Tibial artery (tissue), 4 donors: ENCODE measurements at regions not wholly inside any gene's neighbourhood (a gene's known extent, or its start where the extent isn't known, plus 50 kb on each side); places are given as distances from the start of the nearest gene placed in this dataset.

Experiments used
- DNase-seq, 2 donors: peaks; one replicate each; pipeline ENCODE4 v3.0.0-alpha.2; 2019
- H3K27ac ChIP-seq, 2 donors: fragments of 200-600 bp; sonication (generic) in 1 of 2; 1 replicate in 1 of 2; 2 replicates in 1 of 2; pipeline ENCODE4 v1.5.1; 2018 to 2019; ENCODE audit warnings: mild to moderate bottlenecking in 1 of 2
- H3K27me3 ChIP-seq, 2 donors: fragments of 200-600 bp; sonication (generic) in 1 of 2; one replicate each; pipeline versions ENCODE4 v1.5.1 to v1.6.0; 2016 to 2019
- H3K36me3 ChIP-seq, 3 donors: fragments of 200-600 bp; sonication (generic) in 2 of 3; one replicate each; pipeline ENCODE4 v1.5.1; 2016 to 2019; ENCODE audit warnings: mild to moderate bottlenecking in 2 of 3
- H3K4me1 ChIP-seq, 4 donors: fragments of 200-600 bp; sonication (generic) in 2 of 4; 1 replicate in 3 of 4; 2 replicates in 1 of 4; pipeline ENCODE4 v1.5.1; 2016 to 2019
- H3K4me3 ChIP-seq, 2 donors: fragments of 200-600 bp; sonication (generic) in 1 of 2; 1 replicate in 1 of 2; 2 replicates in 1 of 2; pipeline ENCODE4 v1.5.1; 2018 to 2019; ENCODE audit warnings: mild to moderate bottlenecking in 2 of 2
- H3K9me3 ChIP-seq, 3 donors: fragments of 200-600 bp; sonication (generic) in 1 of 3; one replicate each; pipeline ENCODE4 v1.5.1; 2016 to 2019
- intact Hi-C: fragments of 100-400 bp; cut with DNase I; formaldehyde crosslinking; loops from one replicate; pipeline ENCODE4 v1.15.0; 2023; ENCODE audit warnings: low total_unique reads
- TF ChIP-seq, protein P1 (sequence below), 2 experiments: fragments of 200-600 bp in 1 of 2; fragments of 450-650 bp in 1 of 2; IDR thresholded peaks; one replicate each; pipeline ENCODE4 v1.5.1; 2017 to 2019; ENCODE audit warnings: antibody characterized with exemption in 2 of 2, mild to moderate bottlenecking in 1 of 2, moderate library complexity in 1 of 2

DNA sequence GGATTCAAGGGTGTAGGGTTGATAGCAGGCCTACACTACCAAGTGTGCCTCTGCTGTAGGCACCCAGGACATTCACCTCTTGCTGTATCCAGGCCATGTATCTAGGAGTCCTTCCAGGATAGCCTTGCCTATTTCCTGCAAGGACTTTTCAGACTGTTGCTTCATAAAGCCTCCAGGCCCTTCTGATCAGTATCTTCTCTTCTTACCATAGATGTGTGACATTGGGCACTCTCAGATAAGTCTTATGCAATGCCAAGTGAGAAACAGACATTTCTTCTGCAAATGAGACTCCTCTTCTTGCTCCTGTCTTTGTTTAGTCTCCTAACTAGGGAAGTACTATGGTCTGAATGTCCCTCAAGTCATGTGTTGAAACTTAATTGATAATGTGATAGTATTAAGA is 386.8 kb downstream of the ANKRD50 start:
- no peaks in the 10 kb centered on the region for H3K4me1 ChIP-seq
- intact Hi-C loops, result loop anchor here (5.0 kb wide), 1 partner anchor 213 kb away; no protein-coding TSS in a partner anchor
- TF ChIP-seq, protein P1, sequence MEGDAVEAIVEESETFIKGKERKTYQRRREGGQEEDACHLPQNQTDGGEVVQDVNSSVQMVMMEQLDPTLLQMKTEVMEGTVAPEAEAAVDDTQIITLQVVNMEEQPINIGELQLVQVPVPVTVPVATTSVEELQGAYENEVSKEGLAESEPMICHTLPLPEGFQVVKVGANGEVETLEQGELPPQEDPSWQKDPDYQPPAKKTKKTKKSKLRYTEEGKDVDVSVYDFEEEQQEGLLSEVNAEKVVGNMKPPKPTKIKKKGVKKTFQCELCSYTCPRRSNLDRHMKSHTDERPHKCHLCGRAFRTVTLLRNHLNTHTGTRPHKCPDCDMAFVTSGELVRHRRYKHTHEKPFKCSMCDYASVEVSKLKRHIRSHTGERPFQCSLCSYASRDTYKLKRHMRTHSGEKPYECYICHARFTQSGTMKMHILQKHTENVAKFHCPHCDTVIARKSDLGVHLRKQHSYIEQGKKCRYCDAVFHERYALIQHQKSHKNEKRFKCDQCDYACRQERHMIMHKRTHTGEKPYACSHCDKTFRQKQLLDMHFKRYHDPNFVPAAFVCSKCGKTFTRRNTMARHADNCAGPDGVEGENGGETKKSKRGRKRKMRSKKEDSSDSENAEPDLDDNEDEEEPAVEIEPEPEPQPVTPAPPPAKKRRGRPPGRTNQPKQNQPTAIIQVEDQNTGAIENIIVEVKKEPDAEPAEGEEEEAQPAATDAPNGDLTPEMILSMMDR (IDR thresholded peaks at IDR 0.05), result no peak

DNA sequence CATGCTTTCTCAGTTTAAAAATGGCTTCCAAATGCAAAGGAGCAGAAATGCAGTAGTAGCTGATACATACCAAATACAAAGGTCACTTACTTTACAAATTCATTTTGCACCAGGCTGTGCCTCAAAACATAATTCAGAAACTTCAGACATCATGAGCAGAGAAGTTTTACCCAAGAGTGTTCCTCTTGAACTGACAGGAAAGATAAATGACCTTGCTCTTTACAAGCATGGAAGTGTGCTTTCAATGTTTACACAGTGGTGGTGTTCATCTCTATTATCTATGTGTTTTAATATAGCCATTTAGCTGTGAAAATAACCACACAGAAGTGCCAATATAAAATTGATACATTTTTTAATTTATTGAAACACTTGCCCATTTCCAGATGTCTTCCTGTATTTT is 383.4 kb downstream of the ANKRD50 start:
- H3K27ac ChIP-seq, result no peak overlapping the region
- DNase-seq, result no peak
- no peaks in the 10 kb centered on the region for H3K36me3 ChIP-seq
- TF ChIP-seq, protein P1 (IDR thresholded peaks at IDR 0.05), result no peak
- no peaks in the 10 kb centered on the region for H3K27me3 ChIP-seq
- no peaks in the 10 kb centered on the region for H3K4me1 ChIP-seq
- intact Hi-C loops, result loop anchor here (5.0 kb wide), 1 partner anchor 217 kb away; no protein-coding TSS in a partner anchor
- no peaks in the 10 kb centered on the region for H3K9me3 ChIP-seq
- H3K4me3 ChIP-seq, result no peak overlapping the region

More for the DNA sequence above, 386.8 kb downstream of the ANKRD50 start:
- Histone ChIP-seq H3K27me3 (no peaks in the 10 kb centered on the region), H3K4me3 (no peak overlapping the region), H3K9me3 (no peaks in the 10 kb centered on the region), H3K27ac (no peak overlapping the region), H3K36me3 (no peaks in the 10 kb centered on the region)
- no peak for DNase-seq

DNA sequence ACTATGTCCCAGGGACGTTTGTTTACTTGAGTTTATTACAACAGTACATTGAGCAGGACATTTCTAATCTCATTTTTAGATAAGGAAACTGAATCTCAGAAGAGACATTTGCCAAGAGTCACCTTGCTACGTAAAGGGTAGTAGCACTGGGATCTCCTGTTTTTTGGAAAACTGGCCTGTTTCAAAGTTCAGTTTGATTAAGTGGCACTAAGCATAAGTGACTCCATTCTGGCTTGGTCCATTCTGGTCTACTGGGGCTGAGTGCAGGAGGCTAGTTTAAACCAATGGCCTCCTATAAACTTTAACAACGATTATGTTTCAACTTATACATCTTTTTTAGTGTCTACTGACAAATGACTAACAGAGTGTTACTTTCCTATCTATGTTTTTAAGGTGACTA is 382.5 kb downstream of the ANKRD50 start:
- H3K36me3 ChIP-seq, result no peaks in the 10 kb centered on the region
- no peak overlapping the region for H3K27ac ChIP-seq
- H3K27me3 ChIP-seq, result no peaks in the 10 kb centered on the region
- DNase-seq, result no peak
- H3K9me3 ChIP-seq, result no peaks in the 10 kb centered on the region
- intact Hi-C loops, result loop anchor here (10.0 kb wide), 2 partner anchors 905 to 955 kb away; no protein-coding TSS in a partner anchor
- no peaks in the 10 kb centered on the region for H3K4me1 ChIP-seq
- TF ChIP-seq, protein P1 (IDR thresholded peaks at IDR 0.05), result no peak
- no peak overlapping the region for H3K4me3 ChIP-seq

DNA sequence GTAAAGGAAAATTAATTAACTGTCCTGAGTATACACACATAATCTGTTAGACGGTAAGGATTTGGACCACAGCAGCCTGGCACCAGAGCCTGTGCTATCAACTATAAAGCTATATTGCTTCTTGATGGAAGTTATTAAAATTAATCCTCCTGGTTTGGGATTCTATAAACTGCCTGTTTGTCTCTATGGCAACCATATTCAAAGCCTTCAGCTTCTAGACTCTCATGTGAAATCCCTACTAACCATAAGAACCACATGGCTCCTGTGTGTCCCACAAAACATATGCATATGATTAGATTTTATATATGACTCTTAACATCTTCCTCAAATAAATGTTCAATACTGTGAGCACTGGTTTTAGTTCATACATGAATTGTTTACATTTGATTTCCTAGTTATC is 380.8 kb downstream of the ANKRD50 start:
- H3K4me3 ChIP-seq, result no peak overlapping the region
- TF ChIP-seq, protein P1 (IDR thresholded peaks at IDR 0.05), result no peak
- intact Hi-C loops, result loop anchor here (10.0 kb wide), 2 partner anchors 903 to 953 kb away; no protein-coding TSS in a partner anchor
- H3K9me3 ChIP-seq, result no peaks in the 10 kb centered on the region
- no peaks in the 10 kb centered on the region for H3K27me3 ChIP-seq
- no peak overlapping the region for H3K27ac ChIP-seq
- H3K36me3 ChIP-seq, result no peaks in the 10 kb centered on the region
- DNase-seq, result no peak
- no peaks in the 10 kb centered on the region for H3K4me1 ChIP-seq

DNA sequence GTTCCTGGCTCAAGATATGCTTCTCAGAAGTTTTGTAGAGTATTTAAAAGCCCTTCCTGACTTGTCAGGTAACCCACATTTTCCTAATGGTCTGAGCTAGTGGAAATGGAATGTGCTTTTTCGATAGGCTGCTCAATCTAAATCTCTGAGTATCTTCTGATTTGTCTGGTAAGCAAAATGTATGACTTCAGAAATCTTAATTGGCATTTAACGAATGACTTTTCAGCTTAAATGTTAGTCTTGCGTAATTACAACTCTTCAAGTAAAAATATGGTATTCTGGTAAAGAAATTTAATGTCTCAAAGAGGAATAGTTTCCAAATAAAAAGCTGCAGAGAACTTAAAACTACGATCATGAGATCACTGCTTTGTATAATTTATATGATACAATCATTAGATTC is 379.1 kb downstream of the ANKRD50 start:
- no peak for DNase-seq
- Histone ChIP-seq H3K4me1 (no peaks in the 10 kb centered on the region), H3K27me3 (no peaks in the 10 kb centered on the region), H3K36me3 (no peaks in the 10 kb centered on the region), H3K9me3 (no peaks in the 10 kb centered on the region), H3K4me3 (no peak overlapping the region), H3K27ac (no peak overlapping the region)
- intact Hi-C loops, result loop anchor here (10.0 kb wide), 2 partner anchors 901 to 951 kb away; no protein-coding TSS in a partner anchor
- TF ChIP-seq, protein P1 (IDR thresholded peaks at IDR 0.05), result no peak

DNA sequence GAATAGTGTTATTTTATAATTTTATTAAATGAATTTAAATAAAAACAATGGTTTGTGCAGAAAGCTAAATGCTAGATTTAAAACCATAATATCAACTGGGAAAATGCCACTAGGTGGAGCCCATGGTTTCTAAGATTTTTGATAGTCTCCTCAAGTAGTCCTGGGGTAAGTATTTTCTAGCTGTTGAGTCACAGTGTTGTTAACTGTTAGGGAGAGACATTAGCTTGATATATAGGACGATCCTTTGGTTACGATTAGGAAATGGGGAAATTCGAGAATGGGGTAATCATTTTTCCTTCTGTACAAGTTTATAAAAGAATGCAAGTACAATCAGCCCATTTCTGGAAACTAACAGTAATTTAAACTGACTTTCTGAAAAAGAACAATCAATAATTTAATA is 378.4 kb downstream of the ANKRD50 start:
- no peak overlapping the region for H3K27ac ChIP-seq
- TF ChIP-seq, protein P1 (IDR thresholded peaks at IDR 0.05), result peak; percentile 52 to 62
- no peak for DNase-seq

More for the DNA sequence above, 378.4 kb downstream of the ANKRD50 start:
- intact Hi-C loops, result loop anchor here (10.0 kb wide), 2 partner anchors 901 to 951 kb away; no protein-coding TSS in a partner anchor
- no peak overlapping the region for H3K4me3 ChIP-seq
- H3K9me3 ChIP-seq, result no peaks in the 10 kb centered on the region
- no peaks in the 10 kb centered on the region for H3K27me3 ChIP-seq
- H3K36me3 ChIP-seq, result no peaks in the 10 kb centered on the region
- no peaks in the 10 kb centered on the region for H3K4me1 ChIP-seq
